Transverse colon (tissue), 4 donors: ENCODE measurements at regions not wholly inside any gene's neighbourhood (a gene's known extent, or its start where the extent isn't known, plus 50 kb on each side); places are given as distances from the start of the nearest gene placed in this dataset.

Experiments used
- DNase-seq: peaks from one replicate; pipeline ENCODE4 v3.0.0-alpha.2; 2019
- H3K27ac ChIP-seq, 4 donors: fragments of 200-600 bp; sonication (generic); 2 replicates each; pipeline ENCODE4 v1.5.1; 2016 to 2018; ENCODE audit warnings: inconsistent platforms in 4 of 4
- H3K27me3 ChIP-seq: fragments of 200-600 bp; sonication (generic); 2 replicates; pipeline ENCODE4 v1.5.1; 2017; ENCODE audit warnings: inconsistent platforms
- H3K36me3 ChIP-seq, 4 donors: fragments of 200-600 bp; sonication (generic); 2 replicates each; pipeline ENCODE4 v1.5.1; 2017 to 2019; ENCODE audit warnings: inconsistent platforms in 4 of 4
- H3K4me1 ChIP-seq, 4 donors: fragments of 200-600 bp; sonication (generic); 2 replicates each; pipeline ENCODE4 v1.5.1; 2017 to 2020; ENCODE audit warnings: inconsistent platforms in 4 of 4
- H3K4me3 ChIP-seq, 4 donors: fragments of 200-600 bp; sonication (generic); 1 replicate in 1 of 4; 2 replicates in 3 of 4; pipeline versions ENCODE4 v1.5.1 to v1.6.1; 2017 to 2019; ENCODE audit warnings: inconsistent platforms in 4 of 4
- H3K9me3 ChIP-seq, 2 donors: fragments of 200-600 bp; sonication (generic); 2 replicates each; pipeline ENCODE4 v1.5.1; 2017 to 2019; ENCODE audit warnings: inconsistent platforms in 2 of 2
- EP300 ChIP-seq: sonication (generic); formaldehyde crosslinking; IDR thresholded peaks from one replicate; pipeline ENCODE4 v1.6.1; 2017; ENCODE audit warnings: antibody characterized with exemption, low read depth
- POLR2A ChIP-seq: fragments of 450-650 bp; IDR thresholded peaks from one replicate; pipeline ENCODE4 v1.6.1; 2016; ENCODE audit warnings: antibody characterized with exemption, mild to moderate bottlenecking, moderate library complexity
- POLR2AphosphoS5 ChIP-seq, 3 donors: sonication (generic); formaldehyde crosslinking; IDR thresholded peaks; one replicate each; pipeline ENCODE4 v1.6.1; 2016; ENCODE audit warnings: antibody characterized with exemption in 3 of 3
- WGBS, 2 donors: methylation state at CpG; one replicate each; pipeline ENCODE4 v1.1.5; 2018; ENCODE audit warnings: low coverage in 1 of 2; 5-methylcytosine and 5-hydroxymethylcytosine counted together
- in situ Hi-C, 4 donors: fragments of 200-750 bp; cut with MboI; loops; one replicate each; pipeline versions ENCODE4 v1.15.0 to v1.15.1; 2017; ENCODE audit warnings: low sequenced_read_pairs in 3 of 4, low pct_ligation_motif_present in 1 of 4, low pct_unique_long_range_greater_than_20kb in 1 of 4
- intact Hi-C: fragments of 100-400 bp; cut with DNase I; formaldehyde crosslinking; loops from one replicate; pipeline ENCODE4 v1.15.1; 2023; ENCODE audit warnings: low total_unique reads
- TF ChIP-seq, protein P1 (sequence below), 5 experiments: fragments of 200-600 bp in 3 of 5; fragments of 450-650 bp in 2 of 5; sonication (generic) in 3 of 5; IDR thresholded peaks; 1 replicate in 2 of 5; 2 replicates in 3 of 5; pipeline ENCODE4 v1.5.1; 2016 to 2017; ENCODE audit warnings: antibody characterized with exemption in 5 of 5, inconsistent platforms in 3 of 5, mild to moderate bottlenecking in 2 of 5, moderate library complexity in 1 of 5

GRCh38 chr2:18401471-18401870 lies 159.0 kb downstream of the RDH14 start:
- 51 to 70% methylated on average over 2 to 4 of the region's 4 CpGs for WGBS, 2 donors
- TF ChIP-seq POLR2A (no peak), EP300 (no peak)
- TF ChIP-seq, protein P1, sequence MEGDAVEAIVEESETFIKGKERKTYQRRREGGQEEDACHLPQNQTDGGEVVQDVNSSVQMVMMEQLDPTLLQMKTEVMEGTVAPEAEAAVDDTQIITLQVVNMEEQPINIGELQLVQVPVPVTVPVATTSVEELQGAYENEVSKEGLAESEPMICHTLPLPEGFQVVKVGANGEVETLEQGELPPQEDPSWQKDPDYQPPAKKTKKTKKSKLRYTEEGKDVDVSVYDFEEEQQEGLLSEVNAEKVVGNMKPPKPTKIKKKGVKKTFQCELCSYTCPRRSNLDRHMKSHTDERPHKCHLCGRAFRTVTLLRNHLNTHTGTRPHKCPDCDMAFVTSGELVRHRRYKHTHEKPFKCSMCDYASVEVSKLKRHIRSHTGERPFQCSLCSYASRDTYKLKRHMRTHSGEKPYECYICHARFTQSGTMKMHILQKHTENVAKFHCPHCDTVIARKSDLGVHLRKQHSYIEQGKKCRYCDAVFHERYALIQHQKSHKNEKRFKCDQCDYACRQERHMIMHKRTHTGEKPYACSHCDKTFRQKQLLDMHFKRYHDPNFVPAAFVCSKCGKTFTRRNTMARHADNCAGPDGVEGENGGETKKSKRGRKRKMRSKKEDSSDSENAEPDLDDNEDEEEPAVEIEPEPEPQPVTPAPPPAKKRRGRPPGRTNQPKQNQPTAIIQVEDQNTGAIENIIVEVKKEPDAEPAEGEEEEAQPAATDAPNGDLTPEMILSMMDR (IDR thresholded peaks at IDR 0.05), result no peak
- H3K27me3 ChIP-seq, result no peaks in the 10 kb centered on the region
- H3K4me3 ChIP-seq, result no peak overlapping the region
- H3K9me3 ChIP-seq, result no peaks in the 10 kb centered on the region
- in situ Hi-C loops, result no loop called here
- no peak overlapping the region for H3K27ac ChIP-seq
- H3K36me3 ChIP-seq, result no peaks in the 10 kb centered on the region
- no peak for DNase-seq
- intact Hi-C loops, result no loop called here
- H3K4me1 ChIP-seq, result no peaks in the 10 kb centered on the region

DNA sequence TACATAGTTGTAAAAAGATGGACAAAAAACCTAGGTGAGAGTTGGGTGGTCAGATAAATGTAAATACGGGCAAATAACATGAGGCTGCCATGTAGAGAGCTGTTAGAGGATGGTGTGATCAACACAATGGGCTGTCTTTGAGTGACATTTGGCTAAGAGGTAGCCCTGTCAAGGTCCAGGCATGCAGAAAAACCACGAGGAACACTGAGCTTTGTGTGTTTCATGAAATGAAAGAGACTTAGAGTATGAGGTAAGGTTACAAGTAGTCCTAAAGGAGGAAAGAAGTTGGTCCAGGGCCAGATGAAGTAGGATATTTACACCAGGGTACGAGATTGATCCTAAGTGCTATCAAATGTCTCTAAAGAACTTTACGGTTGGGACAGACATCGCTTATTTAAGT lies 160.9 kb downstream of the RDH14 start:
- intact Hi-C loops, result no loop called here
- WGBS, 2 donors, result 80 to 83% methylated on average over 5 of the region's 5 CpGs
- no peaks in the 10 kb centered on the region for H3K4me1 ChIP-seq
- H3K9me3 ChIP-seq, result no peaks in the 10 kb centered on the region
- no peak for TF ChIP-seq EP300
- TF ChIP-seq, protein P1 (IDR thresholded peaks at IDR 0.05), result no peak
- no peak for TF ChIP-seq POLR2AphosphoS5 (IDR thresholded peaks at IDR 0.05)
- TF ChIP-seq POLR2A, result no peak
- no peak for DNase-seq
- in situ Hi-C loops, result loop anchor here in 2 of 4 donors (25.0 kb wide), 2 partner anchors 963 to 1463 kb away; partner anchors contain the start of gene OSR1 (in 1 of the 2)
- H3K27me3 ChIP-seq, result no peaks in the 10 kb centered on the region
- no peaks in the 10 kb centered on the region for H3K36me3 ChIP-seq
- H3K27ac ChIP-seq, result no peak overlapping the region
- no peak overlapping the region for H3K4me3 ChIP-seq

DNA sequence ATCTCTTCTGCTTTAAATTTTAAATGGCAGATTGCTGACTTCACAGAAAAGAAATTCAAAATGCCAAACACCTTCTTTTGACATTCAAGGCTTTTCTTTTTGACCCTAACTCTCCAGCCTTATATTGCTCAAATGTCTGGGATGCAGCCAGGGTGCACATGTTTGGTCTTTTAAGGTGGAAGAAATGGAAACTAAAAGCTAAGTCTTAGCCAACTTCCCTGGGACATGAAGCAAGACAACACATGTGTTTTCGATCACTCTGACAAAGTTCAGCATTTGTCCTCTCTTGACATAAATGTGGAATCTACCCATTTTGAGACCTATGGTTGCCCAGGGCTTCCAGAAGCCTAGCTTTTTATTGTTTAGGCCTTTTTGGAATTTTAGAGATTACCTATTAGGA lies 161.6 kb downstream of the RDH14 start:
- intact Hi-C loops, result no loop called here
- WGBS, 2 donors, result 88 to 96% methylated on average over 1 of the region's 1 CpG
- Histone ChIP-seq H3K27me3 (no peaks in the 10 kb centered on the region), H3K36me3 (no peaks in the 10 kb centered on the region), H3K4me1 (no peaks in the 10 kb centered on the region), H3K4me3 (no peak overlapping the region), H3K27ac (no peak overlapping the region), H3K9me3 (no peaks in the 10 kb centered on the region)
- no peak for DNase-seq
- in situ Hi-C loops, result loop anchor here in 2 of 4 donors (25.0 kb wide), 2 partner anchors 963 to 1463 kb away; partner anchors contain the start of gene OSR1 (in 1 of the 2)
- TF ChIP-seq EP300 (no peak), POLR2AphosphoS5 (IDR thresholded peaks at IDR 0.05) (peak in 1 of 3 donors; percentile 15), POLR2A (no peak)

- Histone ChIP-seq H3K27me3 (no peaks in the 10 kb centered on the region), H3K9me3 (no peaks in the 10 kb centered on the region), H3K4me3 (no peak overlapping the region), H3K27ac (no peak overlapping the region), H3K36me3 (no peaks in the 10 kb centered on the region), H3K4me1 (no peaks in the 10 kb centered on the region)
- TF ChIP-seq, protein P1 (IDR thresholded peaks at IDR 0.05), result no peak
- TF ChIP-seq POLR2AphosphoS5 (IDR thresholded peaks at IDR 0.05) (no peak), POLR2A (no peak), EP300 (no peak)
- no peak for DNase-seq
- 68 to 86% methylated on average over 1 to 9 of the region's 9 CpGs for WGBS, 2 donors
- intact Hi-C loops, result no loop called here
- in situ Hi-C loops, result loop anchor here in 2 of 4 donors (25.0 kb wide), 2 partner anchors 966 to 1466 kb away; partner anchors contain the start of gene OSR1 (in 1 of the 2)
Measured at GRCh38 chr2:18396329-18397010, 164.0 kb downstream of the RDH14 start.
